Keratinocyte (primary cell): ENCODE measurements at regions not wholly inside any gene's neighbourhood (a gene's known extent, or its start where the extent isn't known, plus 50 kb on each side); places are given as distances from the start of the nearest gene placed in this dataset.

ENCODE experiments used
- DNase-seq: peaks from one replicate; pipeline ENCODE4 v3.0.0-alpha.2; 2011; ENCODE audit warnings: low read depth, missing footprints, low spot score
- FAIRE-seq: peaks from 2 replicates; lab custom pipeline; 2011; peaks lifted over from hg19 to GRCh38; lab: Jason Lieb, UNC
- H2AFZ ChIP-seq: 2 replicates; pipeline ENCODE4 v1.6.0; 2012; ENCODE audit warnings: low read length, control low read depth, inconsistent platforms; ENCODE audit not compliant: control insufficient read depth
- H3K27ac ChIP-seq: 2 replicates; pipeline ENCODE4 v1.5.1; 2011; ENCODE audit warnings: low read length; ENCODE audit not compliant: control insufficient read depth, insufficient read depth
- H3K27me3 ChIP-seq: 3 replicates; pipeline ENCODE4 v1.6.0; 2011; ENCODE audit warnings: low read length; ENCODE audit not compliant: control insufficient read depth, insufficient read depth; ENCODE audit errors: extremely low read depth
- H3K36me3 ChIP-seq, 2 experiments: 2 replicates in 1 of 2; 3 replicates in 1 of 2; pipeline ENCODE4 v1.5.1; 2011; ENCODE audit warnings: low read length in 2 of 2, mild to moderate bottlenecking in 1 of 2; ENCODE audit not compliant: control insufficient read depth in 2 of 2, insufficient read depth in 2 of 2; ENCODE audit errors: extremely low read depth in 1 of 2
- H3K4me1 ChIP-seq: 3 replicates; pipeline ENCODE4 v1.5.1; 2011; ENCODE audit warnings: low read length; ENCODE audit not compliant: control insufficient read depth, insufficient read depth; ENCODE audit errors: extremely low read depth
- H3K4me2 ChIP-seq: 3 replicates; pipeline ENCODE4 v1.6.0; 2011; ENCODE audit warnings: low read depth, low read length; ENCODE audit not compliant: control insufficient read depth, insufficient read depth; ENCODE audit errors: extremely low read depth
- H3K4me3 ChIP-seq, 3 experiments: fragments of 200-600 bp in 1 of 3; sonication (generic) in 1 of 3; 2 replicates in 2 of 3; 3 replicates in 1 of 3; pipeline ENCODE4 v1.5.1; 2011 to 2016; ENCODE audit warnings: low read length in 3 of 3, mild to moderate bottlenecking in 3 of 3, control low read depth in 2 of 3, inconsistent platforms in 1 of 3, low read depth in 1 of 3, mixed read lengths in 1 of 3, mixed run types in 1 of 3, moderate library complexity in 1 of 3; ENCODE audit not compliant: control insufficient read depth in 2 of 3, insufficient read depth in 2 of 3; ENCODE audit errors: extremely low read depth in 1 of 3
- H3K79me2 ChIP-seq: 2 replicates; pipeline ENCODE4 v1.6.0; 2012; ENCODE audit warnings: low read length; ENCODE audit not compliant: control insufficient read depth, insufficient read depth
- H3K9ac ChIP-seq: 3 replicates; pipeline ENCODE4 v1.6.0; 2011; ENCODE audit warnings: low read length; ENCODE audit not compliant: control insufficient read depth, insufficient read depth; ENCODE audit errors: extremely low read depth
- H3K9me1 ChIP-seq: 3 replicates; pipeline ENCODE4 v1.6.0; 2011; ENCODE audit warnings: low read length; ENCODE audit not compliant: control insufficient read depth, insufficient read depth; ENCODE audit errors: extremely low read depth
- H3K9me3 ChIP-seq: 2 replicates; pipeline ENCODE4 v1.5.1; 2012; ENCODE audit warnings: low read depth, low read length; ENCODE audit not compliant: control insufficient read depth
- H4K20me1 ChIP-seq: 3 replicates; pipeline ENCODE4 v1.6.0; 2011; ENCODE audit warnings: low read length; ENCODE audit not compliant: control insufficient read depth, insufficient read depth; ENCODE audit errors: extremely low read depth
- EZH2 ChIP-seq: IDR thresholded peaks from one replicate; pipeline ENCODE4 v1.6.1; 2012; ENCODE audit warnings: inconsistent platforms, mild to moderate bottlenecking, low read length, moderate library complexity
- dilution Hi-C: fragments of 300-500 bp; cut with MboI; formaldehyde crosslinking; loops from one replicate; pipeline ENCODE4 v1.7.0; 2020; ENCODE audit warnings: low sequenced_read_pairs; ENCODE audit not compliant: extremely low pct_ligation_motif_present
- TF ChIP-seq, protein P1 (sequence below), 3 experiments: IDR thresholded peaks in 1 of 3; conservative IDR thresholded peaks in 1 of 3; optimal IDR thresholded peaks in 1 of 3; 2 replicates in 2 of 3; 3 replicates in 1 of 3; pipeline versions ENCODE3 to v1.5.1; 2011; ENCODE audit warnings: low read length in 3 of 3, mild to moderate bottlenecking in 3 of 3, moderate library complexity in 2 of 3, control low read depth in 1 of 3, inconsistent platforms in 1 of 3; ENCODE audit not compliant: insufficient read depth in 2 of 3; ENCODE audit errors: extremely low read depth in 1 of 3

DNA sequence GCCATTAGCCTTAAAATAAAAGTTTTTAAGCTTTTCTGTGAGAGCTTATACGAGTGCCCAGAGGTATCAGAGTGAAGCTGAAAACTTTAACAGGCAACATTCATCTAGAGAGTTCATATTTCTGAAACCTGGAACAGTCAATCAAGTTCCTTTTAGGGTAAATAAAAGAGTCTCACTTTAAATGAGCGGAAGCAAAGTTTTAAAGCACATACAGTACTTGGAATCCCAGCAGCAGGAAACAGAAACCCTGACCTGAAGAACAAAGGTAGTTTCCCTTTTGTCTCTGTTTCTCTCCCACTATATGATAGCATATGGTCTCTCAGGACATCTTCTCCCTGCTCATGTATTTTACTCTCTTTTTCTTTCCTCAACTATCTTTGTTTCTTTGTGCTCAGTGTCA is 153.0 kb downstream of the ASB9 start:
- Histone ChIP-seq H4K20me1 (no peaks in the 10 kb centered on the region), H3K27ac (no peak overlapping the region), H3K79me2 (no peaks in the 10 kb centered on the region), H3K36me3 (no peaks in the 10 kb centered on the region), H3K9me1 (no peaks in the 10 kb centered on the region), H3K4me1 (no peaks in the 10 kb centered on the region), H3K27me3 (no peaks in the 10 kb centered on the region), H3K4me2 (no peak overlapping the region), H3K9me3 (no peaks in the 10 kb centered on the region), H2AFZ (no peak overlapping the region), H3K9ac (no peak overlapping the region), H3K4me3 (no peak overlapping the region)
- DNase-seq (no peak), FAIRE-seq (no peak)
- dilution Hi-C loops = no loop called here
- TF ChIP-seq, protein P1, sequence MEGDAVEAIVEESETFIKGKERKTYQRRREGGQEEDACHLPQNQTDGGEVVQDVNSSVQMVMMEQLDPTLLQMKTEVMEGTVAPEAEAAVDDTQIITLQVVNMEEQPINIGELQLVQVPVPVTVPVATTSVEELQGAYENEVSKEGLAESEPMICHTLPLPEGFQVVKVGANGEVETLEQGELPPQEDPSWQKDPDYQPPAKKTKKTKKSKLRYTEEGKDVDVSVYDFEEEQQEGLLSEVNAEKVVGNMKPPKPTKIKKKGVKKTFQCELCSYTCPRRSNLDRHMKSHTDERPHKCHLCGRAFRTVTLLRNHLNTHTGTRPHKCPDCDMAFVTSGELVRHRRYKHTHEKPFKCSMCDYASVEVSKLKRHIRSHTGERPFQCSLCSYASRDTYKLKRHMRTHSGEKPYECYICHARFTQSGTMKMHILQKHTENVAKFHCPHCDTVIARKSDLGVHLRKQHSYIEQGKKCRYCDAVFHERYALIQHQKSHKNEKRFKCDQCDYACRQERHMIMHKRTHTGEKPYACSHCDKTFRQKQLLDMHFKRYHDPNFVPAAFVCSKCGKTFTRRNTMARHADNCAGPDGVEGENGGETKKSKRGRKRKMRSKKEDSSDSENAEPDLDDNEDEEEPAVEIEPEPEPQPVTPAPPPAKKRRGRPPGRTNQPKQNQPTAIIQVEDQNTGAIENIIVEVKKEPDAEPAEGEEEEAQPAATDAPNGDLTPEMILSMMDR (optimal IDR thresholded peaks at IDR 0.05 in 1 of 3, IDR thresholded peaks at IDR 0.05 in 1 of 3, conservative IDR thresholded peaks at IDR 0.05 in 1 of 3; ENCODE audit: extremely low read depth in 1 of 3, insufficient read depth in 2 of 3, low read length in 3 of 3) = no peak
- TF ChIP-seq EZH2 = no peak

DNA sequence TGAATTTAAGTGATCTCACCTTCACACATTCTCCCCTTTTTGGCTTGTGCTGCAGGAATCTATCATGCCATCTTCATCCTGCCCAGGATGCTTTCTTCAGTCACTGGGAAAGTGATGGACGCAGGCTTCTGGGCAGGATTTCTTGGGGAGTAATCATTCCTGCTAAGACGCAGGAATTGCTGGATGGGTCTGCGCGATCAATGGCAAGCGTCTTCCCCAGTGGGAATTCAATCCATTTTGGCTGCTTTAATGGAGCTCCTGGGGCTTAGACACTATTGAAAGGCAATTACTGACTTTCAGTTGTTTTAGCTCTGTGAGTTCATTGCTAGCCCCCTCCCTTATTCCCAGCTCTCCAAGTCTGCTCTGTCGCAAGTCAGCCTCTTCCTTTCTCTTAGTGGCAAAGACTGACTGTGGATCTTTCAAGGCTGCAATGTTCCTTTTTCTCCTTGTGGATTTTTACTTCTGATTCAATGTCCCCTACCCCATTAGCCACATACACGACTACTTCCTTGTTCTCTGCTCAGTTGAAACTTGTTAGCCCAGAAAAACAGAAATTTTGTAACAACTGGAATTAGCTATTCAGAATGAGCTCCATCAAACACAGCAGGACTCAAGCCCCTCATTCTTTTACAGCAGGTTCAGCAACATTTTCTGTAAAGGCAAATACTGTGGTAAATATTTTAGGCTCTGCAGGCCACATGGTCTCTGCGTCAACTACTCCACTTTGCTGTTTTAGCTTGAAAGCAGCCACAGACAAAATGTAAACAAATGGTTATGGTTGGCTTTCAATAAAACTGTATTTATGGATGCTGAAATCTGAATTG is 154.9 kb downstream of the ASB9 start:
- Histone ChIP-seq H3K27ac (no peak overlapping the region), H4K20me1 (no peaks in the 10 kb centered on the region), H3K4me1 (no peaks in the 10 kb centered on the region), H3K4me2 (no peak overlapping the region), H3K9me3 (no peaks in the 10 kb centered on the region), H3K9me1 (no peaks in the 10 kb centered on the region), H3K36me3 (no peaks in the 10 kb centered on the region), H3K27me3 (no peaks in the 10 kb centered on the region), H3K4me3 (no peak overlapping the region), H2AFZ (no peak overlapping the region), H3K79me2 (no peaks in the 10 kb centered on the region), H3K9ac (no peak overlapping the region)
- TF ChIP-seq EZH2 = no peak
- TF ChIP-seq, protein P1 (optimal IDR thresholded peaks at IDR 0.05 in 1 of 3, IDR thresholded peaks at IDR 0.05 in 1 of 3, conservative IDR thresholded peaks at IDR 0.05 in 1 of 3; ENCODE audit: extremely low read depth in 1 of 3, insufficient read depth in 2 of 3, low read length in 3 of 3) = no peak
- DNase-seq = no peak
- dilution Hi-C loops = no loop called here
- no peak for FAIRE-seq
